Epithelial cell of proximal tubule (primary cell): ENCODE measurements at regions not wholly inside any gene's neighbourhood (a gene's known extent, or its start where the extent isn't known, plus 50 kb on each side); places are given as distances from the start of the nearest gene placed in this dataset.

Experiments
- DNase-seq: peaks from one replicate; pipeline ENCODE4 v3.0.0-alpha.2; 2011; ENCODE audit warnings: low read depth
- H3K4me3 ChIP-seq: 2 replicates; pipeline ENCODE4 v1.5.1; 2011; ENCODE audit warnings: low read depth, mild to moderate bottlenecking, low read length
- CTCF ChIP-seq: conservative IDR thresholded peaks from 2 replicates; pipeline ENCODE4 v1.5.1; 2012; ENCODE audit warnings: low read depth, mild to moderate bottlenecking, low read length

- DNase-seq, result no peak
- no peak overlapping the region for H3K4me3 ChIP-seq
- TF ChIP-seq CTCF, result no peak
These were observed 247.1 kb downstream of the SEC14L1 start for GRCh38 chr17:77387891-77388290.

- no peak for TF ChIP-seq CTCF
- H3K4me3 ChIP-seq, result no peak overlapping the region
- DNase-seq, result no peak
These were observed 247.9 kb downstream of the SEC14L1 start for GRCh38 chr17:77388384-77389306.

- TF ChIP-seq CTCF, result no peak
- no peak for DNase-seq
- H3K4me3 ChIP-seq, result no peak overlapping the region
These were observed 250.1 kb downstream of the SEC14L1 start for GRCh38 chr17:77390870-77391269.

- no peak overlapping the region for H3K4me3 ChIP-seq
- DNase-seq, result no peak
- no peak for TF ChIP-seq CTCF
These were observed 251.1 kb downstream of the SEC14L1 start for GRCh38 chr17:77391668-77392375.

- H3K4me3 ChIP-seq, result no peak overlapping the region
- TF ChIP-seq CTCF, result no peak
- DNase-seq, result no peak
These were observed 251.9 kb downstream of the SEC14L1 start for GRCh38 chr17:77392376-77393273.

- no peak for DNase-seq
- H3K4me3 ChIP-seq, result no peak overlapping the region
- TF ChIP-seq CTCF, result no peak
These were observed 252.5 kb downstream of the SEC14L1 start for GRCh38 chr17:77393274-77393600.
